ENCODE measurements at regions not wholly inside any gene's neighbourhood (a gene's known extent, or its start where the extent isn't known, plus 50 kb on each side); places are given as distances from the start of the nearest gene placed in this dataset.

GRCh38 chr22:27540247-27540646, 261.3 kb downstream of the MN1 start:
- H3K4me3 ChIP-seq (ENCODE audit: low read depth, low read length): no peak overlapping the region
- DNase-seq (ENCODE audit: low read depth): no peak
- TF ChIP-seq CTCF (IDR thresholded peaks at IDR 0.05; ENCODE audit: insufficient read depth, low read depth, low read length): no peak

GRCh38 chr22:27540656-27541396, 260.7 kb downstream of the MN1 start:
- TF ChIP-seq CTCF (IDR thresholded peaks at IDR 0.05; ENCODE audit: insufficient read depth, low read depth, low read length): no peak
- H3K4me3 ChIP-seq (ENCODE audit: low read depth, low read length): no peak overlapping the region
- no peak for DNase-seq (ENCODE audit: low read depth)

GRCh38 chr22:27541836-27542235, 259.7 kb downstream of the MN1 start:
- TF ChIP-seq CTCF (IDR thresholded peaks at IDR 0.05; ENCODE audit: insufficient read depth, low read depth, low read length): no peak
- no peak for DNase-seq (ENCODE audit: low read depth)
- H3K4me3 ChIP-seq (ENCODE audit: low read depth, low read length): no peak overlapping the region

GRCh38 chr22:27542602-27543001, 259.0 kb downstream of the MN1 start:
- TF ChIP-seq CTCF (IDR thresholded peaks at IDR 0.05; ENCODE audit: insufficient read depth, low read depth, low read length): no peak
- DNase-seq (ENCODE audit: low read depth): no peak
- no peak overlapping the region for H3K4me3 ChIP-seq (ENCODE audit: low read depth, low read length)

GRCh38 chr22:27543460-27543859, 258.1 kb downstream of the MN1 start:
- H3K4me3 ChIP-seq (ENCODE audit: low read depth, low read length): no peak overlapping the region
- DNase-seq (ENCODE audit: low read depth): no peak
- TF ChIP-seq CTCF (IDR thresholded peaks at IDR 0.05; ENCODE audit: insufficient read depth, low read depth, low read length): no peak

- no peak for DNase-seq (ENCODE audit: low read depth)
- no peak overlapping the region for H3K4me3 ChIP-seq (ENCODE audit: low read depth, low read length)
- no peak for TF ChIP-seq CTCF (IDR thresholded peaks at IDR 0.05; ENCODE audit: insufficient read depth, low read depth, low read length)
Observed at GRCh38 chr22:27545085-27545484, 256.5 kb downstream of the MN1 start.

Data from fibroblast of villous mesenchyme (primary cell).